ENCODE measurements at regions not wholly inside any gene's neighbourhood (a gene's known extent, or its start where the extent isn't known, plus 50 kb on each side); places are given as distances from the start of the nearest gene placed in this dataset.

DNA sequence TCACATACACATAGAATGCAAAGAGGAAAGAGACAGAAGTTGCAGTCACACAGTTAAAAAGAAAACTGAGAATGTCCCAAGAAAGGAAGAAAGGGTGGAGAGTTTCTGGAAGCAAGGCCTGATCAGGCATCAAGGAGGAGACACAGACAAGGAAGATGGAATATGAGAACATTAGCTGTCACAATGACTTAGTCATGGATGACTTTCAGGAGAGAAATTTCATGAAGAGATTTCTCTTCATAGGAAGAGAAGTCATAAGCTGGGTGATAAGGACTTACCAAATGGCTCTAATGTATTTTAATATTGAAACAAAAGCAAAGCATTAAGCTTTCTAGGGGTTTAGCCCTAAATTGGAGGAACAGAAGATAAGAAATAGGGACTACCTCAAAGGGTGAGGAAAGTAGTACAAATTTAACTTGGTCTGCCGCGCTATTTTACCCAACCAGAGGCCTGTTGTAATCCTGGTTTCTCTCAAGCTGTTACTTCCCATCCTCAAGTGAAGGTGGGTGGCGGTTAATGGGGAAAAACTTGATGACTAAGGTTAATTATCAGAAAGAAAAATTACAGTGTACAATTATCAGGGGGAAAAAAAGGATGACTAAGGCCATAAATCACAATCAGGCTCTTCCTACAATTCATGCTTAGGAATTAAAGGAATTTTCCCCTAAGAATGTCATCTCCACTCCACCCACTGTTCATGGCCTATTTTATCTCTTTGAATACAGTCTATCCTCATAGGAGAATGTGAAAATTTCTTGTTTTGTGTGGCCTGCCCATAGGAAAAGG is 93.9 kb upstream of the ADGRL2 start:
- no peaks in the 10 kb centered on the region for H3K79me2 ChIP-seq (ENCODE audit: insufficient read depth, low read length)
- no peaks in the 10 kb centered on the region for H3K36me3 ChIP-seq (ENCODE audit: low read length)
- H3K4me2 ChIP-seq (ENCODE audit: low read depth, low read length, poor library complexity, severe bottlenecking), result no peak overlapping the region
- no peak overlapping the region for H3K27ac ChIP-seq (ENCODE audit: low read depth, low read length)
- no peak overlapping the region for H3K4me3 ChIP-seq (ENCODE audit: insufficient read depth, low read length, poor library complexity, severe bottlenecking)
- H3K9me3 ChIP-seq (ENCODE audit: insufficient read depth, low read length), result no peaks in the 10 kb centered on the region
- H4K20me1 ChIP-seq (ENCODE audit: low read depth, low read length), result no peaks in the 10 kb centered on the region
- TF ChIP-seq CTCF (IDR thresholded peaks at IDR 0.05; ENCODE audit: insufficient read depth, low read length, poor library complexity, severe bottlenecking) (no peak), EZH2phosphoT487 (conservative IDR thresholded peaks at IDR 0.05; ENCODE audit: low read length) (no peak)
- H3K9ac ChIP-seq (ENCODE audit: low read length), result no peak overlapping the region
- no peaks in the 10 kb centered on the region for H3K27me3 ChIP-seq (ENCODE audit: low read length)
- H2AFZ ChIP-seq (ENCODE audit: low read depth, low read length, severe bottlenecking), result peak overlapping the region; percentile 8
- H3K9me2 ChIP-seq (replicated peaks; ENCODE audit: insufficient read depth, low read length), result no peaks in the 10 kb centered on the region
- H3F3A ChIP-seq (ENCODE audit: insufficient read depth), result no peaks in the 10 kb centered on the region

GRCh38 chr1:81703756-81704463 is 96.8 kb upstream of the ADGRL2 start:
- H3K4me2 ChIP-seq (ENCODE audit: low read depth, low read length, poor library complexity, severe bottlenecking), result no peak overlapping the region
- no peak overlapping the region for H3K27ac ChIP-seq (ENCODE audit: low read depth, low read length)
- H3K4me3 ChIP-seq (ENCODE audit: insufficient read depth, low read length, poor library complexity, severe bottlenecking), result no peak overlapping the region

GRCh38 chr1:81703391-81703755 is 97.4 kb upstream of the ADGRL2 start:
- Histone ChIP-seq H2AFZ (ENCODE audit: low read depth, low read length, severe bottlenecking) (no peak overlapping the region), H3K79me2 (ENCODE audit: insufficient read depth, low read length) (no peaks in the 10 kb centered on the region), H3F3A (ENCODE audit: insufficient read depth) (no peaks in the 10 kb centered on the region), H3K27ac (ENCODE audit: low read depth, low read length) (no peak overlapping the region), H3K4me3 (ENCODE audit: insufficient read depth, low read length, poor library complexity, severe bottlenecking) (no peak overlapping the region), H4K20me1 (ENCODE audit: low read depth, low read length) (no peaks in the 10 kb centered on the region), H3K4me2 (ENCODE audit: low read depth, low read length, poor library complexity, severe bottlenecking) (no peak overlapping the region), H3K9me2 (replicated peaks; ENCODE audit: insufficient read depth, low read length) (no peaks in the 10 kb centered on the region), H3K27me3 (ENCODE audit: low read length) (no peaks in the 10 kb centered on the region), H3K36me3 (ENCODE audit: low read length) (no peaks in the 10 kb centered on the region), H3K9ac (ENCODE audit: low read length) (no peak overlapping the region), H3K9me3 (ENCODE audit: insufficient read depth, low read length) (no peaks in the 10 kb centered on the region)
- no peak for TF ChIP-seq EZH2phosphoT487 (conservative IDR thresholded peaks at IDR 0.05; ENCODE audit: low read length)
- no peak for TF ChIP-seq CTCF (IDR thresholded peaks at IDR 0.05; ENCODE audit: insufficient read depth, low read length, poor library complexity, severe bottlenecking)

More at GRCh38 chr1:81703756-81704463, 96.8 kb upstream of the ADGRL2 start:
- no peak overlapping the region for H2AFZ ChIP-seq (ENCODE audit: low read depth, low read length, severe bottlenecking)
- no peak overlapping the region for H3K9ac ChIP-seq (ENCODE audit: low read length)
- H3K9me3 ChIP-seq (ENCODE audit: insufficient read depth, low read length), result no peaks in the 10 kb centered on the region
- no peak for TF ChIP-seq EZH2phosphoT487 (conservative IDR thresholded peaks at IDR 0.05; ENCODE audit: low read length)
- no peak for TF ChIP-seq CTCF (IDR thresholded peaks at IDR 0.05; ENCODE audit: insufficient read depth, low read length, poor library complexity, severe bottlenecking)
- H3K9me2 ChIP-seq (replicated peaks; ENCODE audit: insufficient read depth, low read length), result no peaks in the 10 kb centered on the region
- H3K36me3 ChIP-seq (ENCODE audit: low read length), result no peaks in the 10 kb centered on the region
- H3K27me3 ChIP-seq (ENCODE audit: low read length), result no peaks in the 10 kb centered on the region
- no peaks in the 10 kb centered on the region for H4K20me1 ChIP-seq (ENCODE audit: low read depth, low read length)
- H3K79me2 ChIP-seq (ENCODE audit: insufficient read depth, low read length), result no peaks in the 10 kb centered on the region
- H3F3A ChIP-seq (ENCODE audit: insufficient read depth), result no peaks in the 10 kb centered on the region

Measured in SU-DHL-6 (cell line).